ENCODE measurements at regions not wholly inside any gene's neighbourhood (a gene's known extent, or its start where the extent isn't known, plus 50 kb on each side); places are given as distances from the start of the nearest gene placed in this dataset.

DNA sequence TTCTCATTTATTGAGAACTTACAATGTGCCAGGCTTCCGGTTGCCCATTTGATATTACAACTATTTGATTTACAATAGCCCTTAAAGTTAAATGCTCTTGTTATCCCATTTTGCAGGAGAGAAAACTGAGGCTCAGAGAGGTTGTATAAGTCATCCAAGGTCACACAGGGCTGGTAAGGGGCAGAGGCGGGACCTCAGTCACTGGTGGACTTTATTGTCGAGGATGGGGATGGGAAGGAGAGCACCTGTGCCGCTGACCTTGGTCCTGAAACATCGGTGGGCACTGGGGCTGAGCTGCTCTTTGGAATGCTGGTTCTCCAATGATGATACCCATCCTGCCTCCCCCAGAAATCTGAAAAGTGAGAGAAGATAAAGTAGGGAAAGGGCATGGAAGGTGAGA is 265.4 kb downstream of the MIAT start:
- no peak for DNase-seq (ENCODE audit: low read depth)
- TF ChIP-seq, protein P1, sequence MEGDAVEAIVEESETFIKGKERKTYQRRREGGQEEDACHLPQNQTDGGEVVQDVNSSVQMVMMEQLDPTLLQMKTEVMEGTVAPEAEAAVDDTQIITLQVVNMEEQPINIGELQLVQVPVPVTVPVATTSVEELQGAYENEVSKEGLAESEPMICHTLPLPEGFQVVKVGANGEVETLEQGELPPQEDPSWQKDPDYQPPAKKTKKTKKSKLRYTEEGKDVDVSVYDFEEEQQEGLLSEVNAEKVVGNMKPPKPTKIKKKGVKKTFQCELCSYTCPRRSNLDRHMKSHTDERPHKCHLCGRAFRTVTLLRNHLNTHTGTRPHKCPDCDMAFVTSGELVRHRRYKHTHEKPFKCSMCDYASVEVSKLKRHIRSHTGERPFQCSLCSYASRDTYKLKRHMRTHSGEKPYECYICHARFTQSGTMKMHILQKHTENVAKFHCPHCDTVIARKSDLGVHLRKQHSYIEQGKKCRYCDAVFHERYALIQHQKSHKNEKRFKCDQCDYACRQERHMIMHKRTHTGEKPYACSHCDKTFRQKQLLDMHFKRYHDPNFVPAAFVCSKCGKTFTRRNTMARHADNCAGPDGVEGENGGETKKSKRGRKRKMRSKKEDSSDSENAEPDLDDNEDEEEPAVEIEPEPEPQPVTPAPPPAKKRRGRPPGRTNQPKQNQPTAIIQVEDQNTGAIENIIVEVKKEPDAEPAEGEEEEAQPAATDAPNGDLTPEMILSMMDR (IDR thresholded peaks at IDR 0.05; ENCODE audit: insufficient read depth, low read length, poor library complexity, severe bottlenecking): no peak
- Histone ChIP-seq H3K27me3 (ENCODE audit: control insufficient read depth, insufficient read depth, low read length) (peaks cover 7% of the 10 kb centered on the region), H3K36me3 (ENCODE audit: control insufficient read depth, insufficient read depth, low read length) (no peaks in the 10 kb centered on the region), H3K4me3 (ENCODE audit: low read depth, low read length) (no peak overlapping the region)

GRCh38 chr22:26923531-26923930 is 266.1 kb downstream of the MIAT start:
- DNase-seq (ENCODE audit: low read depth): no peak
- Histone ChIP-seq H3K4me3 (ENCODE audit: low read depth, low read length) (no peak overlapping the region), H3K36me3 (ENCODE audit: control insufficient read depth, insufficient read depth, low read length) (no peaks in the 10 kb centered on the region), H3K27me3 (ENCODE audit: control insufficient read depth, insufficient read depth, low read length) (peaks cover 8% of the 10 kb centered on the region)
- TF ChIP-seq, protein P1 (IDR thresholded peaks at IDR 0.05; ENCODE audit: insufficient read depth, low read length, poor library complexity, severe bottlenecking): no peak

DNA sequence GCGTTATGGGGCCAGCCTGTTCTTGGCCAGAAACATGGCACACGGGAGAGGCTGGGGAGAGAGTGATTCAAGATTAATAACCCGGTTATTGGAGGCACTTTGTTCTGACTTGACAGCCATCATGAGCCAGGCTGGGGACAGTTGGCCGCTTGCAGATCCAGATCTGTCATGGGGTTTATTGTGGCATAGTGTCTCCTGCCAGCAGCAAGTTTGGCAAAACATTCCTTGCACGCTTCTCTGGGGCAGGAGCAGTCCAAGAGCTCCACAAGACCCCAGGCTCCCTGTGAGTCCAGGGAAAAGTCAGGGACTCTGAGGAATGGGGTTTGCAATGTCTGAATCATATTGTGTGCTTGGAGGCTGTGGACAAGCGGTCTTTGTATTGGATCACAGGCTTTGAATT is 270.4 kb downstream of the MIAT start:
- peaks cover 8% of the 10 kb centered on the region for H3K27me3 ChIP-seq (ENCODE audit: control insufficient read depth, insufficient read depth, low read length)
- DNase-seq (ENCODE audit: low read depth): no peak
- TF ChIP-seq, protein P1 (IDR thresholded peaks at IDR 0.05; ENCODE audit: insufficient read depth, low read length, poor library complexity, severe bottlenecking): no peak
- no peaks in the 10 kb centered on the region for H3K36me3 ChIP-seq (ENCODE audit: control insufficient read depth, insufficient read depth, low read length)
- no peak overlapping the region for H3K4me3 ChIP-seq (ENCODE audit: low read depth, low read length)

GRCh38 chr22:26931471-26931870 is 274.1 kb downstream of the MIAT start:
- TF ChIP-seq, protein P1 (IDR thresholded peaks at IDR 0.05; ENCODE audit: insufficient read depth, low read length, poor library complexity, severe bottlenecking): no peak
- Histone ChIP-seq H3K36me3 (ENCODE audit: control insufficient read depth, insufficient read depth, low read length) (no peaks in the 10 kb centered on the region), H3K4me3 (ENCODE audit: low read depth, low read length) (no peak overlapping the region), H3K27me3 (ENCODE audit: control insufficient read depth, insufficient read depth, low read length) (peaks cover 2% of the 10 kb centered on the region)
- no peak for DNase-seq (ENCODE audit: low read depth)

DNA sequence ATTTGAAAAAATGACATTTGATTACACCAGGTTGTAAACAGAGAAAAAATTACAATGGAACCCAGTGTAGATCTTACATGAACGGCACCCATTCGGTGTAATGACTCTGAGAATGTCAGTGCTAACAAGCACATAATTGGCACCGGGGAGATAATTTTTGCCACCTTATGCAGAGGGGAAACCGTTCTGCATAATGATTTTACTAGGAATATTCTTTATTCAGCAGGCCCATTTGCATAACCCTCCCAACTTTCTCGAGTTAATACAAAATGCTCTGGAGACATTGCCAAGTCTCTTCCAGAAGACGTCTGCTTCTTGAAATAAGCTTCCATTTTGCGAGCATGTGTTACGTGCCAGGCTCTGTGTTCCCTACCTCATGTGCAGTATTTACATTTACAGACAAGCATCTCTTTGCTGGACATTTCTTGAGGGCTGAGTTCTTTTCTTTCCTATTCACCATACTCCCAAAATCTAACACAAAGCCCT is 275.8 kb downstream of the MIAT start:
- no peaks in the 10 kb centered on the region for H3K27me3 ChIP-seq (ENCODE audit: control insufficient read depth, insufficient read depth, low read length)

DNA sequence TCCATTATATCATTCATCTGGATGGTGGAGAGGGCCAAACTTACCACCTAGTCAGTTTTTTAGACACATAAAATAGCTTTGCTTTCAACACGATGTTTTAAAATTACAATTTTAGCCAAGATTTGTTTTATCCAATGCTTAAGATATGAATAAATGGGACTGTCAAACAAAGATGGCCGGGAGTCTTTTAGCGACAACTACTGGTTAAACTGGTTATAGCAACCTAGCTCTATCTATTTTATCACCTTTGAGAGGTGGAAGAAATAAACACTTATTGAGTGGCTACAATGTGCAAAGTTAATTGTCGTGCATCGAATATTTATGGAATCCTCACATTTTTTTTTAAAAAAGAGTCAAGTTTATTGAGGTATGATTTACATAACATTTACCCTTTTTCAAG is 279.8 kb downstream of the MIAT start:
- Histone ChIP-seq H3K36me3 (ENCODE audit: control insufficient read depth, insufficient read depth, low read length) (no peaks in the 10 kb centered on the region), H3K4me3 (ENCODE audit: low read depth, low read length) (no peak overlapping the region), H3K27me3 (ENCODE audit: control insufficient read depth, insufficient read depth, low read length) (no peaks in the 10 kb centered on the region)
- no peak for DNase-seq (ENCODE audit: low read depth)
- TF ChIP-seq, protein P1 (IDR thresholded peaks at IDR 0.05; ENCODE audit: insufficient read depth, low read length, poor library complexity, severe bottlenecking): no peak

More for the DNA sequence above, 275.8 kb downstream of the MIAT start:
- TF ChIP-seq, protein P1 (IDR thresholded peaks at IDR 0.05; ENCODE audit: insufficient read depth, low read length, poor library complexity, severe bottlenecking): no peak
- no peaks in the 10 kb centered on the region for H3K36me3 ChIP-seq (ENCODE audit: control insufficient read depth, insufficient read depth, low read length)
- H3K4me3 ChIP-seq (ENCODE audit: low read depth, low read length): no peak overlapping the region
- DNase-seq (ENCODE audit: low read depth): no peak

All from kidney epithelial cell (primary cell).